Heart right ventricle (tissue), 16 donors: ENCODE measurements at regions not wholly inside any gene's neighbourhood (a gene's known extent, or its start where the extent isn't known, plus 50 kb on each side); places are given as distances from the start of the nearest gene placed in this dataset.

ENCODE experiments used
- ATAC-seq, 8 donors: fragments of 200-7000 bp; cut with Tn5 transposase; one replicate each; pipeline ENCODE4 v1.9.1; 2020; ENCODE audit warnings: mild to moderate bottlenecking in 8 of 8, moderate library complexity in 8 of 8, moderate number of reproducible peaks in 1 of 8
- DNase-seq, 2 donors: peaks; one replicate each; pipeline ENCODE4 v3.0.0-alpha.2; 2020
- H3K27ac ChIP-seq, 10 donors: fragments of 200-600 bp; sonication (generic) in 2 of 10; one replicate each; pipeline versions ENCODE4 v1.5.0 to v1.8.0; 2020 to 2022; ENCODE audit warnings: mild to moderate bottlenecking in 3 of 10
- H3K27me3 ChIP-seq, 7 donors: fragments of 200-600 bp; one replicate each; pipeline ENCODE4 v1.8.0; 2021 to 2022; ENCODE audit warnings: mild to moderate bottlenecking in 2 of 7
- H3K36me3 ChIP-seq, 9 donors: fragments of 200-600 bp; sonication (generic) in 1 of 9; one replicate each; pipeline versions ENCODE4 v1.5.0 to v1.8.0; 2020 to 2022; ENCODE audit warnings: mild to moderate bottlenecking in 2 of 9
- H3K4me1 ChIP-seq, 9 donors: fragments of 200-600 bp; sonication (generic) in 1 of 9; one replicate each; pipeline versions ENCODE4 v1.5.0 to v1.8.0; 2020 to 2022; ENCODE audit warnings: mild to moderate bottlenecking in 4 of 9
- H3K4me3 ChIP-seq, 10 donors: fragments of 200-600 bp; sonication (generic) in 2 of 10; one replicate each; pipeline versions ENCODE4 v1.5.0 to v1.8.0; 2020 to 2022; ENCODE audit warnings: mild to moderate bottlenecking in 7 of 10, moderate library complexity in 2 of 10
- H3K9me3 ChIP-seq, 11 donors: fragments of 200-600 bp in 10 of 11; sonication (generic) in 2 of 11; one replicate each; pipeline versions ENCODE4 v1.5.0 to v1.8.0; 2013 to 2022; ENCODE audit warnings: mild to moderate bottlenecking in 2 of 11, control low read depth in 1 of 11, moderate library complexity in 1 of 11
- WGBS, 2 donors: extraction: QIAGEN DNeasy Blood & Tissue Kit; methylation state at CpG; one replicate each; pipeline ENCODE4 v1.1.7; 2013; ENCODE audit warnings: inconsistent platforms in 1 of 2; 5-methylcytosine and 5-hydroxymethylcytosine counted together
- intact Hi-C, 10 donors: fragments of 100-400 bp; cut with DNase I; formaldehyde crosslinking; loops; one replicate each; pipeline versions ENCODE4 v1.11.1 to v1.14.2; 2022
- TF ChIP-seq, protein P1 (sequence below), 9 donors: fragments of 200-600 bp; sonication (generic) in 2 of 9; IDR thresholded peaks; one replicate each; pipeline versions ENCODE4 v1.5.0 to v1.8.0; 2021 to 2022; ENCODE audit warnings: antibody characterized with exemption in 9 of 9, mild to moderate bottlenecking in 5 of 9, moderate library complexity in 1 of 9
- donor health status: Arrhythmogenic right ventricular cardiomyopathy.
- donor health status: ischemic (EF 13 %, LVEDD 7.1; RV severe dilation, severe dysfunction).
- donor health status: healthy with polysubstance abuse.
- donor health status: DM: no; HTN: yes; CAD: no.
- donor health status: DM: no; HTN: no; CAD: no.
- donor health status: ischemic (EF 25% LVEDD 6.9; RV normal size, moderate dysfunction).
- donor health status: ischemic (EF 25% LVEDD 5.7; RV mildly dilated, moderate dysfunction).
- donor health status: healthy.
- donor health status: DM: yes; HTN: yes; CAD: no.
- donor health status: Ischemic cardiomyopathy.
- donor health status: ischemic (EF 35%, LVEDD 5.7; RV mildly dilated, moderate dysfunction).
- donor health status: nonischemic (EF 11% LVEDD 7.7; RV severe dilation, severe dysfunction).
- donor health status: DM: yes; HTN: yes; CAD: no.
- donor health status: PGD.
- donor health status: ischemic (EF 29% LVEDD 5.4; RV normal size, mild dysfunction).
- donor health status: nonischemic (EF 23%, LVEDD 6.1; RV moderate dilation, normal function).

DNA sequence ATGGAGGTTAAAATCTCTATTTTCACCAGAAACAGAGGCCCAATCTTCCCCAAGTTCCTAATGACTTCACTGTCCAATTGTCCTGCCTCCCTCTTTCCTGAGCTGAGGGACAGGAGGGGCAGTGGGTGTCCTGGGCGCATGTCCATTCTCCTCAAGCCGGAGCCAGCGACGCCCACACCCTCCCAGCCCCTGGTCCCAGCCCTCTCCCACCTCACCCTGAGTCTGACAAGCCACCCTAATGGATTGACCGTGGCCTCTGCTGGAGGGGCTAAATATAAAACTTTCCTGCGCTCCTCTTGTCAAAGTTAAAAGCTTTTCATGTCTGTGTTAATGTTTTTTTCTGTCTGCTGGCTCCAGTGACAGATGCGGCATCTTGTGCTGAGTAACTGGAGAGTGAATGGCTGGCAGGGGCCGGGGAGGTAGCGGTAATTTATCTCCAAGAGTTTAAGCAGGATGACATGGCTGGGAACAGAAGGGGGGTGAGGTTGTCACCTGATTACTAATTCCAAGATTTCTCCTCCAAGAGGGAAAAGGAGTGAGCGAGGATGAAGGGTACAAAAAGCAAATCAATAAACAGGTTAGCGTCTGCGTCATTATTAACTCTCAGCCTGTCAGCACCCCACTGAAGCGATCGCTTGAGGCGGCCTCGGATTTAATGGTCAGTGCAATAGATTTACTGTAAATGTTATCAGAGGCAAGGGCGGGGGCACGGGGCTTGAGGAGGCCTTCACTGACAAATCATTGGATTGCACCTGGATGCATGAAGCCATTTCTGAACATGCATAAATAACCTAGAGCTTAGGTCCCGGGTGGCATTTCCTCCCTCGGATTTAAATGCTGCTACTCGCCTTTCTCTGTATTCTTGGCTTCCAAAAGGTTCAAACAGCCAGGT, 118.1 kb upstream of the MAFB start:
- 55 to 64% methylated on average over 21 of the region's 21 CpGs for WGBS, 2 donors
- no peaks in the 10 kb centered on the region for H3K9me3 ChIP-seq
- no peak overlapping the region for H3K27ac ChIP-seq
- intact Hi-C loops, result loop anchor here in 3 of 10 donors (10.0 kb wide), 2 partner anchors 138 to 148 kb away; no protein-coding TSS in a partner anchor
- TF ChIP-seq, protein P1, sequence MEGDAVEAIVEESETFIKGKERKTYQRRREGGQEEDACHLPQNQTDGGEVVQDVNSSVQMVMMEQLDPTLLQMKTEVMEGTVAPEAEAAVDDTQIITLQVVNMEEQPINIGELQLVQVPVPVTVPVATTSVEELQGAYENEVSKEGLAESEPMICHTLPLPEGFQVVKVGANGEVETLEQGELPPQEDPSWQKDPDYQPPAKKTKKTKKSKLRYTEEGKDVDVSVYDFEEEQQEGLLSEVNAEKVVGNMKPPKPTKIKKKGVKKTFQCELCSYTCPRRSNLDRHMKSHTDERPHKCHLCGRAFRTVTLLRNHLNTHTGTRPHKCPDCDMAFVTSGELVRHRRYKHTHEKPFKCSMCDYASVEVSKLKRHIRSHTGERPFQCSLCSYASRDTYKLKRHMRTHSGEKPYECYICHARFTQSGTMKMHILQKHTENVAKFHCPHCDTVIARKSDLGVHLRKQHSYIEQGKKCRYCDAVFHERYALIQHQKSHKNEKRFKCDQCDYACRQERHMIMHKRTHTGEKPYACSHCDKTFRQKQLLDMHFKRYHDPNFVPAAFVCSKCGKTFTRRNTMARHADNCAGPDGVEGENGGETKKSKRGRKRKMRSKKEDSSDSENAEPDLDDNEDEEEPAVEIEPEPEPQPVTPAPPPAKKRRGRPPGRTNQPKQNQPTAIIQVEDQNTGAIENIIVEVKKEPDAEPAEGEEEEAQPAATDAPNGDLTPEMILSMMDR (IDR thresholded peaks at IDR 0.05), result no peak
- ATAC-seq (no peak), DNase-seq (no peak)
- no peaks in the 10 kb centered on the region for H3K4me1 ChIP-seq
- H3K36me3 ChIP-seq, result no peaks in the 10 kb centered on the region
- no peak overlapping the region for H3K4me3 ChIP-seq
- peaks cover 0 to 36% (median 17%) of the 10 kb centered on the region in 7 donors for H3K27me3 ChIP-seq

DNA sequence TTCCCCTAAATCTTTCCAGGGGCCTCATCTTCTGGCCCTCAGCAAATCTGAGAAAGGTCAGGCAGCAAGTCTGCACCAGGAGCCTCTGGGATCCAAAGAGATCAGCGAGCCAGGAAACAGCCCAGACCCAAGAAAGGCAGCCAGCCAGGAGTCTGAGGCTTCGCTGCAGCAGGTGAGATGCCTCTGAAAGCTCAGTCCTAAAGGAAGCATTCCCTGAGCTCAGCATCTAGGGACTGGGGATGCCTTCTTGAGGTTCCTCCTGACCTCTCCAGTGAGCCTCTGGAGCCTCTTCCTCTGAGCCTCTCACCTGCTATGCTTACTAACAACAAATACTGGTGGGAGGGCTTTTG, 118.8 kb upstream of the MAFB start:
- Histone ChIP-seq H3K27me3 (peaks cover 0 to 36% (median 17%) of the 10 kb centered on the region in 7 donors), H3K9me3 (no peaks in the 10 kb centered on the region), H3K36me3 (no peaks in the 10 kb centered on the region), H3K4me1 (no peaks in the 10 kb centered on the region), H3K27ac (no peak overlapping the region), H3K4me3 (no peak overlapping the region)
- intact Hi-C loops, result loop anchor here in 3 of 10 donors (10.0 kb wide), 2 partner anchors 137 to 147 kb away; no protein-coding TSS in a partner anchor
- DNase-seq, result no peak
- no peak for ATAC-seq
- TF ChIP-seq, protein P1 (IDR thresholded peaks at IDR 0.05), result no peak
- WGBS, 2 donors, result 72 to 75% methylated on average over 2 of the region's 2 CpGs

DNA sequence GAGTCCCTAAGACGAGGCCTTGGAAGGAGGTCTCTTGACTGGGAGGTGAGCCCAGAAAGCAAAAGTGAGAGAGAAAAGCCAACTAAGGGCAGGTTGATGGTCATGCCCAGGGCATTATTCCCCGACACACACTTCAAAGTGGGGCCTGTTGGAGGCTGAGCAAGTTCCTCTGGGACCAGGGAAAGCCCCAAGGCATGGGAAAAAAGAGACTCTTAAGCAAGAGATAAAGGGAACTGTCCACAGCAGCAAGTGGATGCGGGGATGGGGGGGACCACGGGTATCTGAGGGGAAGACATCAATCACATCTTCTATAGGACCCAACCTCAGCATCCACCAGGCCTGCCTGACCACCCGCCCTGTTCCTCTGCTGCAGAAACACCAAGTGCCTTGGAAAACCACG, 119.9 kb upstream of the MAFB start:
- H3K27ac ChIP-seq, result no peak overlapping the region
- no peak for ATAC-seq
- no peak overlapping the region for H3K4me3 ChIP-seq
- H3K36me3 ChIP-seq, result no peaks in the 10 kb centered on the region
- TF ChIP-seq, protein P1 (IDR thresholded peaks at IDR 0.05), result no peak
- no peaks in the 10 kb centered on the region for H3K9me3 ChIP-seq
- 63 to 70% methylated on average over 6 of the region's 6 CpGs for WGBS, 2 donors
- DNase-seq, result no peak
- no peaks in the 10 kb centered on the region for H3K4me1 ChIP-seq
- intact Hi-C loops, result loop anchor here in 3 of 10 donors (10.0 kb wide), 2 partner anchors 136 to 146 kb away; no protein-coding TSS in a partner anchor
- peaks cover 0 to 34% (median 17%) of the 10 kb centered on the region in 7 donors for H3K27me3 ChIP-seq

DNA sequence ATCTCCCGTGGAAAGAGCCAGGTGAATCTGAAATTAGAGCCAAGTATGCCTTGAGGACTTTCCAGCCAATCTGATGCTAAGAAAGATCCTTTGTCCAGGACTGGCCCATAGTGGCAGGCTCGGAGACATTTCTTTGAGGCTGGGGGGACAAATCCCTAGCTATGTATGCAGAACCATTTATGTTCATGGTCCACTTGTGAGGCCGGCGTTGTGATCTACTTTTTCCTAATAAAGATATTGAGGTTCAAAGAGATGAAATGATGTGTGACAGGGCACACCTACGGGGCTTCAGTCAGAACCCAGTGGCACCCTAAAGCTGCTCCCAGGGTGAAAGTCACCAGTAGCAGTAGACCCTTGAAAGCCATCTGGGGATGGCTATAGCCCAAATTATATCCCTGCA, 120.3 kb upstream of the MAFB start:
- Histone ChIP-seq H3K9me3 (no peaks in the 10 kb centered on the region), H3K4me1 (no peaks in the 10 kb centered on the region), H3K27ac (no peak overlapping the region), H3K27me3 (peaks cover 0 to 30% (median 15%) of the 10 kb centered on the region in 7 donors), H3K36me3 (no peaks in the 10 kb centered on the region), H3K4me3 (no peak overlapping the region)
- ATAC-seq, result no peak
- intact Hi-C loops, result loop anchor here in 3 of 10 donors (10.0 kb wide), 2 partner anchors 135 to 145 kb away; no protein-coding TSS in a partner anchor
- TF ChIP-seq, protein P1 (IDR thresholded peaks at IDR 0.05), result no peak
- no peak for DNase-seq
- 90 to 92% methylated on average over 5 of the region's 5 CpGs for WGBS, 2 donors
